ENCODE measurements at regions not wholly inside any gene's neighbourhood (a gene's known extent, or its start where the extent isn't known, plus 50 kb on each side); places are given as distances from the start of the nearest gene placed in this dataset.
A peak's percentile ranks its signal among the peaks of the same experiment; 100 is the strongest.

DNA sequence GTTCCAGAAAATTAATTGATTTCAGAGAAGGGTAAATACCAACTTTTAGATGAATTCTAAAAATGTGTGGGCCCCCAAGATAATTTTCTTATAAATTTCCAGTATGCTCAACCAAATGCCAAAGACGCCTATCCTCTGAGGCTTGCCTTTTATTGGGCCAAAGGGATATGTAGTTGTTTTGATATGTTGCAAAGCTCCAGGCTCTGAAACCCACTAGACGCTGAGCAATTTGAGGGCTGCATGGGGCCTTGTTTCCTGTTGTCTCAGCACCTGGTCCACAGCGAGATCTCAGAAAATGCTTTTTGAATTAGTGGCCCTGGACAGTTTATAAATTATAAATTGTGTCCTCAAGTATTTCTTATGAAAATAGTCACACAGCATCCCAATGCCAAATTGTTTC, 397.2 kb downstream of the SAMD5 start:
- DNase-seq (ENCODE audit: low read depth, low spot score), result no peak

DNA sequence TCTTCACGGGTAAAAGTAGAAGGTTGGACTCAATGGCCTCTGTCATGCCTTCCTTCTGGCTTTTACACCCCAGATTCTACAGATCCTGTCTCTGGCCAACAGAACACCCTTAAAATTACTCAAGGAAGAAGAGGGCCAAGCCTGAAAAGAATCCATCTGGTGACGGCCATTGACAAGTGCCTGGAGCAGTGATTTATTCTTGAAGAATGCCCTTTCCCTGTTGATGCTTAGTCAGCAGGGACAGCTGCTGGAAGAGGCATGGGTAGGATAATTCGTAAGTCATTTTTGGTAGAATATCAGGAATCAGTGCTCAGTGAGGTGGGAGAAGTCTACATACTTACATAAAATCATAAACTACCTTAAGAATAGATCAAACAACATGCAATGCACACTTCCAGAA, 397.9 kb downstream of the SAMD5 start:
- DNase-seq (ENCODE audit: low read depth, low spot score), result peak; percentile 24

DNA sequence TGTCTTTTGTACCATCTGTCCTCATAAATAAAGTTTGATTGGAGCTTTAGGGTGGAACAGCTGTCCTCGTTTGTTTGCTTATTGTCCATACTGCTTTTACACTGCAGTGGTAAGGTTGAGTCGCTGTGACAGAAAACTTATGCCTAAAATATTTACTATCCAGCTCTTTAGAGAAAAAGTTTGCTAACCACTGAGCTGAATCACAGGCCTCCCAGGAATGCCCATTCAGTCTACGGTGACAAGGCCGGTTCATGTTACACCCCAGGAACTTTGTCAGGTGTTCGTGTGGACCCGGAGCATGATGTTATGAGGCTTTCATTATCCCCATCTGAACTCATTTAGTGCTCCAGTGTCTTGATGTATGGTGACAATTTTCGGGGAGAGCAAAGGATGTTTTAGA, 401.1 kb downstream of the SAMD5 start:
- peak; percentile 60 for DNase-seq (ENCODE audit: low read depth, low spot score)

DNA sequence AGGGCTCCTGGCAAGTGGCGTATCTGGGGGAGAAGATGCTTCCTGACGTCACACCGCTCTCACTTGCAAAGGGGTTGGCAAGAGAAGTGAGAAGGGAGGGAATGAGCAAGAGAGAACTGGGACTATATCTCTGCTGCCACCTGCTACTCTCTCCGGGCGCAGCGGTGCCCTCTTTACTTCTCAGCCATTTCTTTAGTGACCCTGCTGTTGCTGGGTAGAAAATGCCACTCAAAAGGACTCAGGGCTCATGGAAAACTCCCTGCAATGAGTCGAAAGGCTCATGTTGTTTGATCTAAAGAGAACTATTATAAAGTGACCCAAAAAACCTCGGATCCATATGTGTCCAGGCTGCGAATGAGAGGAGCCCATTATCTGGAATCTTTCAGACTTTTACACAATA, 401.8 kb downstream of the SAMD5 start:
- no peak for DNase-seq (ENCODE audit: low read depth, low spot score)

DNA sequence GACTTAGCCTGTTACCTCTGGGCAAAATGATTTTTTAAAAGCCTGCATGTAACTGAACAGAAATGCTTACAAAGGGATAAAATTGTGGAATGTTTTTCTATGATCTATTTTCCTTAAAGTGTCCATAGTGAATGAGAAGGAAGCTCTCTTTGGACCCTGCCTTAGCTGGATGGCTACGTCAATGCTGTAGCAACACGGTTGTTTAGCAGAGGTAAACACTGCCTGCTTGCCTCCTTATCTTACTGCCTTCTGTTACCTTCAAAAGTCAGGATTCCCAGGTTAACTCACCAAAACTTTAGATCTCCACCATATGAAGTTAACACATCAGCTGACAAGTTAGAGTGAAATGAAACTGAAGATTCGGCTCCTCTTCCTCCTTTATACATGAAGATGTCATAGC, 402.6 kb downstream of the SAMD5 start:
- DNase-seq (ENCODE audit: low read depth, low spot score), result no peak

DNA sequence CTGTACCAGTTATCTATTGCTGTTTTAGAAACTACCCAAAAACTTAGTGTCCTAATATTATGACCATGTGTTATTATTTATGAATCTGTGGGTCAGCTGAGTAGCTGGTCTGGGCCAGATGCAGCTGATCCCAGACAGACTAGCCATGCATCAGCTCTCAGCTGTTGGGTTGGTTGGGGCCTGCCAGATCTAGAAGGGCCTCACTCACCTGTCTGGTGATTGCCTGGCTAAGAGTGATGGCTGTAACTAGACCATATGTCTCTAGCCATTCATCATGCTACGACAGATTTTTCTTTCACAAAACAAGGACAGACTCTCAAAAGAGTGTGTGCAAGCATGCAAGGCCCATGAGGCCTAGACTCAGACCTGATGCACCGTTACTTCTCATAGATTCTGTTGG, 403.2 kb downstream of the SAMD5 start:
- no peak for DNase-seq (ENCODE audit: low read depth, low spot score)

DNA sequence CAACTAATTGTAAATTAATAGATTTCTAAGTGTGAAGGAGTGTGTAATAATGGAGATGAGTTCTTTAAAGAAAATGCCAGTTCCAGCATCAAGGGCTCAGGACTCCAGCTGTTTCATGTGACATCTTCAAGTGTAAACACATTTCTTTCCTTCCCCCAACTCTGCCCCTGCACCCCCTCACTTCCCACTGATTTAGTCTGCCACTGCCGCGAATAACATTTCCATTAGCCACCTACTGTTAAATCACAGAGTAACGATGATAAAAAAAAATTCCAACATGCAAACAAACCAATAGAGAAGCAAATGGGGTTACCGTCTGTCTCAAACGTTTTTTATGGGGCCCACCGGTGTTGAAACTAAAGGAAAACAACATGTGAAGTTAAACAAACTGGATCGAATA, 414.3 kb downstream of the SAMD5 start:
- DNase-seq (ENCODE audit: low read depth, low spot score), result no peak

DNA sequence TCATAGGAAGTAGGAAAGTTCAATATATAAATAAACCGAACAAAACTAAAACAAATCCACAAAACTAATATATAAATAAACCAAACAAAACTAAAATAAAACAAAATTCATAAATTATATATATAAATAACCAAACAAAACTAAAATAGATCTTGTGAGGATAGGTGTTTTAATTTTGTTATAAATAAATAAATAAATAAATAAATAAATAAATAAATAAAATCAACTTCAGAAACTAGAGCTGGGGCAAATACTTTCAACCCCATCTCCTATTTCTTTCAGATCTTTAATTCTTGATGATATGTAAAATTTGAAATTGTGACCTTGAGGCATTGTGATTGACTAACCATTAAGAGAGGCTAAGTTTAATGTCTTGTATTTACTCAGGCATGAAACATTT, 416.1 kb downstream of the SAMD5 start:
- DNase-seq (ENCODE audit: low read depth, low spot score), result no peak

DNA sequence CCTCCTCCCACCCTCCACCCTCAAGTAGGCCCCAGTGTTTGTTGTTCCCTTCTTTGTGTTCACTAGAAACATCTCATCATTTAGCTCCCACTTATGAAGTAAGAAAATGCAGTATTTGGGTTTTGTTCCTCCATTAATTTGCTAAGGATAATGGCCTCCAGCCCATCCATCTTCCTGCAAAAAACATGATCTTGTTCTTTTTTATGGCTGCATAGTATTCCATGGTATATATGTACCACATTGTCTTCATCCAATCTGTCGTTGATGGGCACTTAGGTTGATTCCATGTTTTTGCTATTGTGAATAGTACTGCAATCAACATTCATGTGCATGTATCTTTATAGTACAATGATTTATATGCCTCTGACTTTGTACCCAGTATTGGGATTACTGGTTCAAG, 416.8 kb upstream of the SASH1 start:
- DNase-seq (ENCODE audit: low read depth, low spot score), result no peak

DNA sequence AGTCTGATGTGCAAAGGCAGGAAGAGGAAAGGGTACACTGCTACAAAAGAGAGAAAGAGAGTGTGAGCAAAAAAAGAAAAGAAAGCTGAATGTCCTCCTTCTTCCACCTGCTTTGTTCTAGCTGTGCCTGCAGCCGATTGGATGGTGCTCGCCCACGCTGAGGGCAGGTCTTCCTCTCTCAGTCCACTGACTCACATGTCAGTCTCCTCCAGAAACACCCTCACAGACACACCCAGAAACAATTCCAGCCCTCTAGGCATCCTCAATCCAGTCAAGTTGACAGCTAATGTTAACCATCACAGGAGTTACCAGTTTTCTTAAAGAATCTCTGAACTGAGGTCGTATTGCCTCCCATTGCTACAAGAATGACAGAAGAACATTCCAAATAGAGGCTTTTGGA, 411.9 kb upstream of the SASH1 start:
- DNase-seq (ENCODE audit: low read depth, low spot score), result no peak

DNA sequence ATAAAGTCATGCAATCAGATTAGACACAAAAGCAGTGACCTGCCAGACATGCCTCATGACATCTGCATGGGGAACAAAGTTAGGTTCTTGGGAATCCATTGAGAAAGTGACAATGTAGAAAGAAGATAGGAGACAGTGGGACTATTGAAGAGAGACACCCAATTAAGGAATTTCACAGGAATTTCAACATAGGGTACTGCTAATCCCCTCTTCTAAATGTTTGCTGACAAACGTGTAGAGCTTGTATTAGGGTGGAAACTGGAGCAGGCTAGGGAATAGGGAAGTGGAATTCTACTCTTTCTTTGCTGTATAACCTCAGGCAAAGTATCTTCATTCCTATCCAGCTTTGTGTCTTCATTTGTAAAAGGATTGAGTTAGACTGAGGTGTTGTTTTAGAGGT, 409.4 kb upstream of the SASH1 start:
- DNase-seq (ENCODE audit: low read depth, low spot score), result no peak

DNA sequence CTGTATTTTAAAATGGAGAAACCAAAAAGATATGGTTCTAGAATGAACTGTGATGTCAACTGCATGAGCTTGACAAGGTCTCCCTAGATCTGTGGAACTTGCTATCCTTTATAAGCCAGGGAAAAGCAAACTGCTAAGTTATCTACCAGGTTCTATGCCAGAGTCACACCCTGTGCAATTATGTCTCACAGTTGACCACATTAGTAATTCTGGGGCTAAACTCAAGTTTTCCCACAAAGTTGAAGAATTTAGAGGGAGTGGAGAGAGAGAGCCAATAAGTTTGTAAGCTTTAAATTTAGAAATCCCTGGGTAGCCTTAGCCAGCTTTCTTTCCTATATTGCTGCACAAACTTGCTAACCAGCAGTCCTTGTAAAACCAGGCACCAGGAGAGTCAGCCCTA, 407.0 kb upstream of the SASH1 start:
- DNase-seq (ENCODE audit: low read depth, low spot score), result peak; percentile 47

DNA sequence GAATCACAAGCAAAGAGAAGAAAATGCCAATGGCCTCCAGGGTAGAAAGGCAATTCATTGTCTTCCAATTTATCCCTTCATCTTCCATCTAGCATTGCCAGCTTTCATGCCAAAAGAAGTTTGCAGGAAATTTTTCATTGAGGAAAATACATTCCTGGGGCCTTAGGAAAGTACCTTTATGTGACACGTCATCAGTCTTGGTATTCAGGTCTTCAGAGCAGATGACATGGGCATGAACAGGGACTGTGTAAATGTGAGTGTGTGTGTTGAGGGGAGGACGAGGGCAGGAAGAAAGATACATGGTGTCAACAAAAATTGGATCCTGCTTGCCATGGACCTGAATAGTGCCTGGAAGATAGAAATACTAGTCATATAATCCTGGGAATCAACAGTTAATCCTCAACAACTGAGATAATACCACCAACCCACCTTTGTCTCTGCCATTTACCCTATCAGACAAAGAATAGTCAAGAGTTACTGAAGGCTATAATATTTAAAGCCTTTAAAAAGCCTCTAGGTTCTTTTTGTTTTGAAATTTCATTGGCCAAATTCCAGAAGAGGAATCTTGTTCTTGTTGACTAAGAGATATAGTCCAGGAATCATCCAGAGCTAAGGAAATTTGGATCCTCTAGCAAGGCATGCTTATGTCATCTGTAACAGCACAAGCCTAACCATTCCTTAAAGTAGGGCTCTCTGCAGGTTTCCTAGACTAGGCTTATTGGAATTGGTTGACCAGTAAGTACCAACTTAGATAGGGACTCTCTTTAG, 405.8 kb upstream of the SASH1 start:
- DNase-seq (ENCODE audit: low read depth, low spot score), result no peak

DNA sequence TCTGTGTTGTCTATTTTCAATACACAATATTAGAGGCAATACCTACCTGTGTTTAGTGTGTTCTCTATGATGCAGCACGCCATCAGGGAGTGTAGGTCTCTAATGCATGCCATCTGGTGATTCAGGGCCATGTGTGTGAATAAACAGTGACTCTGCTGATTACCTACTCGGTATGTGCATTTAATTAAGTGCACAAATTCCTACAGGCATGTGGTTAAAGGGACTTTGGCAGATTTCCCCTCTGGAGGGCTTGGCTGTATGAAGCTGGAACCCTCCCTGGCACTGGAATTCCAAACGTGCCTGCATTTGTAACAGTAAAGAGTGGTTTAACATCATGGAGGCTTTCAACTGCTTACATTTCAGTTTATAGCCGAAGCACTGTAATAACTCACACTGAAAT, 401.5 kb upstream of the SASH1 start:
- peak; percentile 94 for DNase-seq (ENCODE audit: low read depth, low spot score)

DNA sequence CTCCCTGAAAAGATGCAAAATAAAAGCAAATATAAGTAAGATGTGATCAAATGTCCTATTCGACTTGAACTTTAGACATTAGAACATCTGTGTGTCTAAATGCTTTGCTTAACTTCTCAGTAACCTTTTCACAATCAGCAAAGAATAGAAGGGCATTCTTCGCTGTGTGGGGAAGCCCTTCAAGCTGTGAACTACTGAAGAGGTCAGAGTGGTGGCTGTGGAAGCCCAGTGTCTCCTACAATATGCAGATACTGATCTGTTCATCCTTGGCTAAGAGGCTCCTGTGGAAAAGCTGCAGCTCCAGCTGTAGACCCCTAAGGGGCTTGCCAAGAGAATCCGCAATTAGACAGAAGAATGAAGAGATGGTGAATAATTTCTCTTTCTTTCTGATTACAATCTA, 400.3 kb upstream of the SASH1 start:
- no peak for DNase-seq (ENCODE audit: low read depth, low spot score)

DNA sequence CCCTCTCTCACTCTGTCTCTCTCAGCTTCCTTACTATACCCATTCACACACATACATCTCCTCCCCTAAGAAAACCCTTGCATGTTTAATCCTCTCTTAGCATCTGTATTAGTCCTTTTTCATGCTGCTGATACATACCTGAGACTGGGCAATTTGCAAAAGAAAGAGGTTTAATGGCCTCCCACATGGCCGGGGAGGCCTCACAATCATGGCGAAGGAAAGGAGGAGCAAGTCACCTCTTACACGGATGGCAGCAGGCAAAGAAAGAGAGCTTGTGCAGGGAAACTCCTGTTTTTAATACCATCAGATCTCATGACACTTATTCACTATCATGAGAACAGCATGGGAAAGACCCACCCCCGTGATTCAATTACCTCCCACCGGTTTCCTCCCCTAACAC, 398.5 kb upstream of the SASH1 start:
- no peak for DNase-seq (ENCODE audit: low read depth, low spot score)

DNA sequence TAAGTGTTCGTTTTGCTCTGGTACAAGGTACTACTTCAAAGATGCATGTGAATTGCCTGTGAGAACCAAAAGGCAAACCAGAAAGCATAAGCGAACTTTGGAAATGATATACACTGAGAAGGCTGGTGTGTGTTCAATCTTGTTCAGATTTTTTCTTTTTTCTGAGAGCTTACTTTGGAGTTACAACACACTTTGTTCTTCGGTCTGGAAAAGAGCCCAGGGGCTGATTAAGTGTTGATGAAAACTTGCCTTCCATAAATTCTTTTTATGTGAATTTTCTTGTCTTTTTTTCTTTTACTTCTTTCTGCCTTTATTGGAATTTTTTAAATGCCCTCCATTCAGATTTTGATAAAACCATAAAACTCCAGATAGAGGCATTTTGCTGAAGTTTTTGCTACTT, 395.1 kb upstream of the SASH1 start:
- peak; percentile 26 for DNase-seq (ENCODE audit: low read depth, low spot score)

DNA sequence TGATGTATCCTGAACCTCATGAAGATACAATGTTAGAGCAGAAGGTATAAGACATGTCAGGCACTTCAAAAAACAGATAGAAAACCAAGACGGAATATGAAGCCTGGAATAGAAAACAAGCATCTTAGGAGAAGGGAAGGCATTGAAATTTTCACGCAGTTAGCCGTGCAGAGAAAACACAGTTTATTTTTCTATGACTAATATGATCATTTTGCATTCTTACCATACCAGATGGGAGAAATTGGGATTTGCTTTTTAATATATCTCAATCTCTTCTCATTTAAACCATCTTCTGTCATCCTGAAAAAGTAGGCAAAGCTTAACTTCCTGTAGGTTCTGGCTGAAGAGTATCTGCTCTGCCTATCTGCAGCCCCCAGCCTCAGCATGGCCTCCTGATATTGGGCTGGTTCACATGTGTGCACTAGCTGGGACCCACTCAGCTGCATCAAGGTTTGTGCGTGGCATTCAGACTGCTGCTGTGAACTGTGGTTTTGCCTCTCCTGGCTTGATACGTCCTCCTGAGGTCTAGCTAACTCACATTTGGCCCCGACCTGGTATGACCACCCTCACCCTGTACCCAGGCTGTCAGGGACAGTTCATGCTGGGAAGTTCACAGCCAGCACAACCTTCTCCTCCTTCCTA, 392.5 kb upstream of the SASH1 start:
- peak; percentile 28 for DNase-seq (ENCODE audit: low read depth, low spot score)

DNA sequence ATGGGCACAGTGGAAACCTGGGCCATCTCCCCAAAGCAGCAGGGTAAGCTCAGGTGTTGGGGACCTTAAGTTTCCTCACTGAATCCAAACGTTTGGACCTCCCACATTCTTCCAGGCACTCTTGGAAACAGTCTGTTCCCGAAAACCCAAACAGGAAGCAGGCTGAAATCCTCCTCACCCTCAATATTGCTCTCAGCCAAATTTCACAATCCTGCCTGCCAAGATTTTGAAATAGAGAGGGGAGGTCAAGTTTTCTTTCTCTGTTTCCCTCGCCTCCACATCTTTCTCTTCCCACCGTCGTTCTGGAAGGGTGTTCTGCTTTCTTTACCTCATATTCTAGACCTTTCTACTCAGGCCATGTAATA, 392.0 kb upstream of the SASH1 start:
- no peak for DNase-seq (ENCODE audit: low read depth, low spot score)

DNA sequence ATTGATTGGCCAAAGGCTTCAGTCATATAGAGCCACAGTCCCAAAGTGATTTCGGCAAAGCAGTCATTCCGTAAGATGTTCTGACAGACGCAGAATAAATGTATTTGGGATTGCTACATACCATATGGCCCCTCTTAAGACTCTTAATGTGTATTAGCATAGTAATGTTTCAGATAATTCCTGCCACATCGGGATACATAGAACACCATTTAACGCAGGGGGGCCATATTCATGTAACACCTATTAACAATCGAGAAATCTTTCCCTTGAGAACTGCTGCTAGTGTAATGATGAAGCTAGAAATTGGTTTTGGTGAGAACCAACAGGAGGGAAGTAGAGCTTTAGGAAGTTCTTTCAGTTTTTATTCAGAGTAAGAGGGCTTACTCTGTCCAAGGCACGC, 390.9 kb upstream of the SASH1 start:
- no peak for DNase-seq (ENCODE audit: low read depth, low spot score)

DNA sequence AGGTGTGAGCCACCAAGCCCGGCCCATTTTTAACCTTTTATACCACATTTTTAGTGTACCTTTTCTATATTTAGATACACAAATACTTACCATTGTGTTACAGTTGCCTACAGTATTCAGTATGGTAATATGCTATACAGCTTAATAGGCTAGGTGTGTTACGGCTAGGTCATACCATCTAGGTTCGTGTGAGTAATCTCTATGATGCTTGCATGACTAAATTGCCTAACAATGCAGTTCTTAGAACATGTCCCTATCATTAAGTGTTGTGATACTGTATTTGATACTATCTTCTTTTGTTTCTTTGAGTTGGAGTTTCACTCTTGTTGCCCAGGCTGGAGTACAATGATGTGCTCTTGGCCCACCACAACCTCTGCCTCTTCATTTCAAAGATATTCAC, 387.7 kb upstream of the SASH1 start:
- DNase-seq (ENCODE audit: low read depth, low spot score), result no peak

DNA sequence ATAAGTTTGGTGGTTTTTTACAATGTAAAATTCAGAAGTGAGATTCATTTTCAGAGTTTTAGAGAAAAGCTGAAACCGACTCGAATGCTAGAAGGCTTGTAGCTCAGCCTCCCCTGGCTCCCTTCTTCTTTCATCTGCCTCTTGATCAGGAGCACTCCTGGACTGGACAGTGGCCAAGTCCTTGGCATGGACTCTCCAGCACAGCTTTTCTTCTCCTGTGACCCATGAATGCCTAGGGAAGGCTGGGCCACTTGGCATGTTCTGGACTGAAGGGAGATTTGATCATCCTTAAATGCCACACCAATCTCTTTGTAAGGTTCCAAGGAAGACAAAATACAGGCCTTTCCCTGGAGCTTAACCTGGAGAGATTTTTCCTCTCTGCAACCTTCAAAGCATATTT, 384.0 kb upstream of the SASH1 start:
- DNase-seq (ENCODE audit: low read depth, low spot score), result peak; percentile 31

DNA sequence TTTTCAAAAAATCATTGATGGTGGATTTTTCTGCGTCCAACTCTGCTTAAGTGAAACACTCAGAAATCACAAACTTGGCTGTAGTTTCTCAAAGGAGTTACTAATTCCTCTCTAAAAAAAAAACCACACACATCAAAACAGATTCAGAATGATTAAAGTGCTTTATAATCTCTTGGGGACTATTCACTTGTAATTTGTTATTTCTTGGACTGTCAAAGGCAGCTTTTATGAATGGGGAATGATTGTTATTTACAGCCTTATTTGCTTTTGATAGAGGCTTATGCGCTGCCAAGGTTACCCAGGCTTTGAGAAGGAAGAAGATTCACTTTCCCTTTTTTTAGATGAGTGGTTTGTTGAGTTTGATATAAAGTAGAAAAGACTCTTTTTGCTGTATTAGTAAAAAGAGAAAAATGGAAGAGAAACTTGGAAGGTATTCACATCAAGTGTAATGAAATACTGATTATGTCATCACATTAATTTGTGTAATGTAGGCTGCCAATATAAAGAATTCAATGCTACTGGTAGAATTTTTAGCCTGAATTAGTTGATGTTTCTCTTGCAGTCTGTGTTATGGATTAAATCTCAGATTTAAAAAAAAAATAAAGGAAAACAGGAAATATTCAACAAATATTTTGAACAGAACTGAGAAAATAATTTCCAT, 381.0 kb upstream of the SASH1 start:
- DNase-seq (ENCODE audit: low read depth, low spot score), result no peak
